NCI-H146 (cell line): ENCODE measurements at regions not wholly inside any gene's neighbourhood (a gene's known extent, or its start where the extent isn't known, plus 50 kb on each side); places are given as distances from the start of the nearest gene placed in this dataset.

Source experiments
- DNase-seq: peaks from one replicate; lab custom pipeline; 2025; lab: John Stamatoyannopoulos, UW

- no peak for DNase-seq
These were observed 398.0 kb downstream of the RAPGEF2 start for GRCh38 chr4:159500861-159501260.

GRCh38 chr4:159503236-159504008 lies 400.5 kb downstream of the RAPGEF2 start:
- DNase-seq = no peak

GRCh38 chr4:159504684-159505083 lies 401.8 kb downstream of the RAPGEF2 start:
- no peak for DNase-seq

- DNase-seq = no peak
These were observed 402.5 kb downstream of the RAPGEF2 start for GRCh38 chr4:159505266-159505975.

- no peak for DNase-seq
These were observed 404.1 kb downstream of the RAPGEF2 start for GRCh38 chr4:159506801-159507517.

GRCh38 chr4:159508917-159509500 lies 406.1 kb downstream of the RAPGEF2 start:
- DNase-seq = no peak

GRCh38 chr4:159512348-159512747 lies 409.5 kb downstream of the RAPGEF2 start:
- DNase-seq = no peak

GRCh38 chr4:159515314-159516025 lies 412.6 kb downstream of the RAPGEF2 start:
- DNase-seq = no peak

- no peak for DNase-seq
These were observed 413.8 kb downstream of the RAPGEF2 start for GRCh38 chr4:159516556-159517140.

GRCh38 chr4:159520074-159520473 lies 417.2 kb downstream of the RAPGEF2 start:
- no peak for DNase-seq

GRCh38 chr4:159526172-159526571 lies 423.3 kb downstream of the RAPGEF2 start:
- no peak for DNase-seq

- DNase-seq = no peak
These were observed 431.8 kb downstream of the RAPGEF2 start for GRCh38 chr4:159534655-159535054.

GRCh38 chr4:159538556-159538955 lies 435.7 kb downstream of the RAPGEF2 start:
- DNase-seq = no peak

- DNase-seq = no peak
These were observed 437.2 kb downstream of the RAPGEF2 start for GRCh38 chr4:159540038-159540437.

- DNase-seq = no peak
These were observed 437.6 kb downstream of the RAPGEF2 start for GRCh38 chr4:159540501-159540900.

- no peak for DNase-seq
These were observed 438.3 kb downstream of the RAPGEF2 start for GRCh38 chr4:159541143-159541542.

- no peak for DNase-seq
These were observed 439.4 kb downstream of the RAPGEF2 start for GRCh38 chr4:159542296-159542695.

- DNase-seq = no peak
These were observed 441.0 kb downstream of the RAPGEF2 start for GRCh38 chr4:159543831-159544230.

- no peak for DNase-seq
These were observed 442.7 kb downstream of the RAPGEF2 start for GRCh38 chr4:159545556-159545955.

GRCh38 chr4:159547645-159548308 lies 444.9 kb downstream of the RAPGEF2 start:
- DNase-seq = no peak

GRCh38 chr4:159549098-159549518 lies 446.2 kb downstream of the RAPGEF2 start:
- no peak for DNase-seq
